Kidney capillary endothelial cell (primary cell): ENCODE measurements at regions not wholly inside any gene's neighbourhood (a gene's known extent, or its start where the extent isn't known, plus 50 kb on each side); places are given as distances from the start of the nearest gene placed in this dataset.

Experiments used
- DNase-seq: peaks from one replicate; pipeline ENCODE4 v3.0.0-alpha.2; 2018; ENCODE audit warnings: low spot score

DNA sequence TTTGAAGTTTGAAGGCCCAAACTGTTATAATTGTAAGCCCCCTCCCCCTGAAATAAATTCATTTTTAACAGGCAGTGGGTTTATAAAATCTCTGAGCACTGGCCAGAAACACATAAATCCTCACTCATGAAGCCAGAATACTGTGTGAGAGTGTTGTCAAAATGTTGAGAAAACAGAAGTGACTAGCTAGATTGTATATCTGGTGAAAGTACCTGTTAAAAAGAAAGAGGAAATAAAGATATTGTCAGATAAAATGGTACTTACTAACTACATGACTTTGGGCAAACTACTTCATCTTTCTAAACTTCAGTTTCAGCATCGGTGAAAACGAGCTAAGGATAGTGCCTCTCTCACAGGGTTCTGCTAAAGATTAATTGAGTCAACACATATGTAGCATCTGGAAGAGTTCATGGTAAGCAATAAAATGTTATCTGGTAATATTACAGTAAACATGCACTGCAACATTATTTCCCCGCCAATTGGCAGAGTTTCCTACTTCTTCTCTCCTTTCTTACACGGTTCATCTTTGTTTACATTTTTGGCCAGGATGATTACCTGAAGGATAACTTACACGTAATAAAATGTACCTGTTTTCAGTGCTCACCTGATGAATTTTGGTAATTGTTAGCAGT is 202.5 kb upstream of the CHRM2 start:
- DNase-seq, result no peak

DNA sequence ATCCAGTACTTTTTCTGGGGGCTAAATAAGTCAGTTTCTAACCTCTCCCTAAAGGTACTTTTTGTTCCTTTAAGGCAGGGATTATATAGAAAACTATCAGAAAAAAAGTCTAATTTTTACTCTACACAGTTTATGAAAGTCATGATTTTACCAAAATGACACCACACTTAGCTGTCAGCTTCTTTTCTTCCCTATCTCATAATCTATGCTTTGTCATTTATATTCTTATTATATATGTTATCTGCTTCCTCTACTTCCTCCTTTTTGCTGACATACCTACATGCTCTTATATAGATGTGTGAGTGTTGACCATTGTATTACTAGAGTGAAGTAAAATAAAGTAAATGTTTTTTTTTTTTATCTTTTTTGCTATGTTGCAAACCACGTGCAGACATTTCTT is 203.9 kb upstream of the CHRM2 start:
- no peak for DNase-seq

DNA sequence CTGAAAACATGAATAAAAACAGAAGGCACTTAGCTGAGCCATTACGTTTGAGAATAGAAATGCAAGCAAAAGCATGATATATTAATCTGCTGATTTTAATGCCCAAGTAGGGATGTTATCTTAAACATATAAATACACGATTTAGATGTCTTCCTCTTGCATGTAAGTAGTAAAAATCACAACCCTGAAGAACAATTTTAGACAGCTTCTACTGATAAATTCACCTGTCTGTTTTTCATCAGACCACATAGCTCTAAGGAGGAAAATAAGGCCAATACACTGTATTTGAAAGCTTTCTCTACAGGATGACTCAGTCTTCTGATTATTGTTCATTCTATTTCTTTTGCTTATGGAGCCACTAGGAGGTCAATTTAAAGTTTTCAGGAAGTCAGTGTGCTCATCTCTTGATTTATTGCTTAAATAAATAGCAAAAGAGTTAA is 210.9 kb upstream of the CHRM2 start:
- peak; percentile 42 for DNase-seq

DNA sequence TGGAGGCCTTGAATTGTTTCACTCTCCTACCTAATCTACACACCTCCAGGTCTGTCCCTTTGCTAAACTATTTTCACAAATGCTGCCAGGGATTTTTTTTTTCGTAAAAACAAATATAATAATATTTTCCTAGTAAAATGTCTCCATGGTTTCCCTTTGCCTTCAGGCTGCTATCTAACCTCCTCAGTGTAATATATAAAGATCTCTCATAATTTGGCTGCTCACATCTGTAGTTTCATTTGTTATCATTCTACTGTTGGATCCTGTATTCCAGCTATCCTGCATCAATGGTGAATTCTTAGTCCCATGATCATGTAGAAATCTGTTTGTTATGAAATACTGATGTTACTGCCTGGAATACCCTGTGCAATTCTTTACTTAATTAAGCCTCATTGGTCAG is 211.9 kb upstream of the CHRM2 start:
- no peak for DNase-seq

DNA sequence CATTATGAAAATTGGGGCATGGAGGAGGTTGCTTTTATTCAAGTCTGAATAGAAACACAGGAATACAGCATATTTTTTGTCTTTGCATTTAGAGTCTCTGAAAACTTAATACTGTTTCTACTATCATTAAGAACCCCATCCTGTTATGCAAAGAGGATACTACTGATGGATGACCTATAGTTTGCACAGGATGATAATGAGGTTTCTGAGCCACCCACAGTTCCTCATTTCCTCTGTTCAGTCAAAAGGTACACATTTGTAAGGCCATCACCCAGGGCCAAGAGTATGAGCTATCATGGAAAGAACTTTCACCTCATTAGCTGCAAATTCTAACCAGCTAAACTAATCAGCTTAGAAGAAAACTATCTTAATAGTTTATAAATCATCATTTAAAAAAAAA is 213.0 kb upstream of the CHRM2 start:
- no peak for DNase-seq

DNA sequence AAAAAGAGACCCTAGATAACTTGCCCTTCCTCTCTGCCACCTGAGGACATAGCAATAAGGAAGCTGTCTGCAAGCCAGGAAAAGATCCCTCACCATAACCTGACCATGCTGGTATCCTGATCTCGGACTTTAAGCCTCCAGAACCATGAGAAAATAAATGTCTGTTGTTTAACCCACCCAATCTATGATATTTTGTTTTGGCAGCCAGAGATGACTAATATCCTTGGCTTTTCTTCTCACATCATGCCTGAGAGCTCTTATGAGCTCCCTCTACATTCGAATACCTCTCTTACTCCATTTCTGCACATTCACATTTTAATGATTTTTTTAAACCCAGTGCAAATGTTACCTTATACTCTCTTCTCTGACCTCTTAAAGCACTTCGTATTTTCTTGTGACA is 214.0 kb upstream of the CHRM2 start:
- peak; percentile 7 for DNase-seq

DNA sequence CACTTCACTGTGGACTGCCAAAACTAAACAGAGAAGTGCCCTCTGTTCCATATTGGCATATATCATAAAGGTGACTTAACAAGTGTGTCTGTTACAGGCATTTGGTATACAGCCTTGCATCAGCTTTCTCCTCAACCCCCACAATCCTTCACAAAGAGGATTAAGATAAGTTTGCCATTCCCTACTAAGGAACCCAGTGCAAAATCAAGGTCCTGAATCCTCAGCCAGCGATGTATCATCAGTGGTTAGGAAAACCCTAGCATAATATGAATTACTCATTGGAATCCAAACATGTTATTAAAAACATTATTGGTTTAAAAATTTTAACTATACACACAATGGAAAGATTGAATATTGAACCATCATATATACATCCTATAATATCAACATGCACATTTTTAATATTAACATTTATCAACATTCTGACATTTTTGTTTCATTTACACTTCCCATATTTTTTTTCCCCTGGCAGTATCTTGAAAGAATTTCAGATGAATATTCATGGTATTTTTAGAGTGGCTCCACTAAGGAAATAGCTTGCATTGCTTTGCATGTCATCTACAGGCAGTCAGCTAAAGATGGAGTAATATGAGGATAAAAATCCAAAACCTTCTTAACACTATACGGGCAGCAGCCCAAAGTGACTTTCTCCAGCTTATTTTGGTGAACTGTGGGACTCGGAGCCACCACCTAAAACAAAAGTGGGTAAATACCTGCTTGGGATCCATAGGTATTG is 215.6 kb upstream of the CHRM2 start:
- DNase-seq, result no peak

DNA sequence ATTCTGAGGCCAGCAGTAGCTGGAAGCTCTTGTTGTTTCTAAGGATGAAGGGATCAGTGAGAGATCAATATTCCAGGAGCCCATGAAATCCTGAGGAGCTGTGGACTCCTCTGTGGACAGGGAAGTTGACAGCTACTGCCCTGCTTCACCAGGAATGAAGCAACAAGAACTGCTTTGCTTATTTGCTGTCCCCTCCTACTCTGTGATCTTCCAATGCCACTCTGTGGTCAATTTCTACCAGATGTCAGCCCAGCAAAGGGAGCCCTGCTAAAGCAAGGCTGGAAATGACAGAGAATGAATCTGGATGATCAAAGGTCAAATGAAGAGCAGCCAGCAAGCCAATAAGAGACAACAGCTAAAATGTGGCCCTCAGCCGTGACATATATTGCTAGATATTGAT is 227.5 kb upstream of the CHRM2 start:
- no peak for DNase-seq

DNA sequence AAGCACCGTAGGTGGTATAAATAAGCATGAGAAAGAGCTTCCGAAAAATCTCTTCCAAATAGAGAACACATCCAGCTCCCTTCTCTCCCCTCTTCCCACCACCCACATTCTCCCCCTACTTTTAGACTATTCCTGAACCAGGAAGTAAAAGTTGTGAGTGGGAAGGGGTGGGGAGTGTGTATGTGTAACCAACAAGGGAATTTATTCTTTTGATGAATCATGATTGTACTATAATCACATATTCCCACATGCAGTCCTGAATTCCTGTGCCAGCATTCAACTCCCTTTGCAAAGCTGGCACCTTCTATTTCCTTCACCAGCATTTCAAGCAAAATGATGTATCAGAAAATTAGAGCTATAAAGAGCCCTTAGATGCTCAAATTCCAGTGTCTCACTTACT is 230.6 kb upstream of the CHRM2 start:
- no peak for DNase-seq

DNA sequence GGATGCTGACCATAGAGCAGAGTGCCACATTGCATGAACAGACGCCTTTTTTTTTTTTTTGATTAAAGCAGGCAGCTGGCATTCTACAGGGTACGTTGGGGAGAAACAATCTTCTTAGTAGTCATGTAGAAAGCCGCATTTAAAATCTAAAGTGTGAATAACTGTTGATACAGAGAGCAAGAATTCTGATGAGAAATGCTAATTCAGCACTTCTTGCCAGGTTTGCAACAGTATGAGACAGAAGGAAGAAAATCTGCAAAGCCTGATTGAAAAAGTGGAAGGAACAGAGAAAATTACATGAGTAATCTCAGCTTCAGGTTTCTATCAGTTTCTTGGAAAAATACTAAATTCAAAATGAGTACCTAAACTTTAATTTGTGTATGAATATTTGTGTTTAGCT is 232.7 kb upstream of the CHRM2 start:
- DNase-seq, result no peak

DNA sequence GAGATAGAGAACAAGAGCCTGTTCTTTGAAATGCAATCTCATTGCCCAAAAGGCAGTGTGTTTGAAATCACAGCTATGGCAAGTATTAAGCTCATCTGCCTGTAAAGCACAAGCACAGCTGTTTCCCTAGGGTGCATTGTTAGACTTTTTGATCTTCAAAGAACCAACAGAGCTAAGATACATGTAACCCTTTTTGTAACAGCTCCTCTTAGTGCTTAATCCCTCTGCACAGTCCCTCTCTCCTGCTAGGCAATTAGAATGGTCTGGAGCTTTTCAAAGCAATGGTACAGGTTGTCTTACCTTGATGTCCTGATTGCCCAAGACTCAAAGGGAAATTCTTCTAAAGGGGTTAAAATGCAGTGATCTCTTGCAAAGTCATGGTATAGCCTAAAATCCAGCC is 249.6 kb upstream of the CHRM2 start:
- DNase-seq, result no peak

DNA sequence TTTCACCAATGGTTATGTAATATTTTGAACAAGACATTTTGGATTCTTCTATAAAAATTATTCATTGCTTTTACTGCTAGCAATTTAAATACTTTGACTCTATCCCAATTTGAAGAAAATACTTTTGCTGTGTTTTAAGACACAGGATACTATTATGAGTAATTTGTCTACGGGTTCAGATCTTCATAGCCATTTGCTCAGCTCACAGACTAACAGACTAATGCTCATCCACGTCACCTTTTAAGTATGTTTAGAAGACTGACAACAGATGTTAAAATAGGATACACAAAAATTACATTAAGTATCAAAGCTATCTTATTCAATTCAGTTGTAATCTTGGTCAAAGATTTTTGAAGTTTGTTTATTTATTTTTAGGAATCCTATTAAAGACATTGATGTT is 251.3 kb upstream of the CHRM2 start:
- no peak for DNase-seq

DNA sequence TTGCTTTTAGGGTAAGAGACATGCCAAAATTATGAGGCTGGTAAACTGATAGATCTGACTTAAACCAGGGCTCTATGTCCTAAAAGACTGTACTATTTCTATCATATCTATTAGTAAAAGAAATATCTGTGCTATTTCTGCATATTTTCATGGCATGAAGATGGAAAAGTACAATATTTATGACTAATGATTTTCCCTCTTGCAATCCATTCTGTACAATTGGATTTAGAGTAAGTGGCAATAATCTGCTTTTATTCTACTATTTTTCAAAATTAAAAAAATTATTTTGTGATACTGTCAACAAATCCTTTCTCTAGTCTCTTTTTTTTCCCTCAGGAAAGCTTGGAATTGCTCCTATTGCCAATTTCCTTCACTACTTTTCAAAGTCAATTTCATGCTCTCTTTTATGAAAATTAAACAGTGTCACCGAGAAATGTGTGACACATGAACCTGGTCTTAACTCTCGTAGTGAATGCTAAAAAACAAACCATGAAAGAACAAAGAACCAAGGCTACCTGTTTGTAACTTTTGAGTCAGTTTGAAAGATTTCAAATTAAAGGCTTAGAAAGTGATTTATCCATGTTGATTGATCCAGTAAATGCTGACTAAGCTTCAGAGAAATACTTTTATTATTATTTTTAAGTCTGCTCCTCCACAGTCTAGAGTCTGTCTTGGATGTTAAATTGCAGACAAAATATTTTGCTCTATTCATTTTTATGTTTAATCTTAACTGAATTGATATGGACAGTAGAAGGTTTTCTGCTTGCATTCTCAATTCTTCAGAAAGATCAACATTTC is 262.7 kb upstream of the CHRM2 start:
- DNase-seq, result no peak

DNA sequence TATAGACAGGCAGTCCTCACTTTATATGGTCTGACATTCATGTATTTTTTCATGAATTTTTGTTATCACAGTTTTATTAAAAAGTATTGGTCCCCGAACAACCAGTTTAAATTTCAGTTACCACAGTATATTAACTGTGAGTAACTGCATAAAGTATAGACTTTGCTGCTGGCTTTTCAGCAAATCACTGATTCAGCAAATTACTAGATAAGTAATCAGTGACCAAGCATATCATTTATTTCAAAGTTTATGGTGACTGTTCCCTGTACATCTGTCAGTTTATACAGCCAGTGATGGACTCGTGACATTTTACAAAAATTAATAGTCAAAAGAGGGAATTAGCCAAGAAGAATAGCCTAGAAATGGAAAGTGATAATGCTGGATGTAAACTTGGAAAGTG is 266.7 kb upstream of the CHRM2 start:
- DNase-seq, result no peak

DNA sequence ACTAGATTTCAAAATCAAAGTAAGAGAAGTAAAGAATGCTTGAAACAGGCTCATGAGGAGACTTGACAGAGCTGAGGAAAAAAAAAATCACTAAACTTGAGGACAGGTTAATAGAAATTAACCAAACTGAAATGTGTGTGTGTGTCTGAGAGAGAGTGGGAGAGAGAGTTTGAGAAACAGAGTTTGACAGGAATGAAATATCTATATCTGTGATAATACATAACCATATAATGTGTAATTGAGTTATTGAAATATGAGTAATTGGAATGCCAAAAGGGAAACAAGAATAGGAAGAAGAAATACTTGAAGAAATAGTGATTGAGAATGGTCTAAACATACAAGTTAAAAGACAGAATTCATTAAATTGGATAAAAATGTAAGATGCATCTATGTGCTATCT is 268.0 kb upstream of the CHRM2 start:
- no peak for DNase-seq

DNA sequence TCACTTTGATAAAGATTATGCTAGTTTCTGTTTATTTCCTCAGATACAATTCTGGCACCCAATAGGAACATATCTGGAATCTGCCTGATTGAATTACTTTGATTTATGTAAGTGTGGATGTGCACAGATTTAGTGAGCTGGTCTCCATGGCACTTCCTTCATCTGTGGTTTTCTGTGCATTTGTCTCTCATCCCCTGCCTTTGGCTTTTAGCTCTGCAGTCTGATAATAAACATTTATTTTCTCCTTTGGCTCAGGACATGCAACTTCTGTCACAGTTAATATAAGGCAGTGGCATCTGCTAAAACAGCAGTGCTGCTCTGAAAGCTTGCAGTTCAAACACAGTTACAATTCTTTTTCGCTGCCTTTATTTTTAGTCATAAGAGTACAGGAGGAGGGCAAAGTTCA is 273.7 kb upstream of the CHRM2 start:
- no peak for DNase-seq

DNA sequence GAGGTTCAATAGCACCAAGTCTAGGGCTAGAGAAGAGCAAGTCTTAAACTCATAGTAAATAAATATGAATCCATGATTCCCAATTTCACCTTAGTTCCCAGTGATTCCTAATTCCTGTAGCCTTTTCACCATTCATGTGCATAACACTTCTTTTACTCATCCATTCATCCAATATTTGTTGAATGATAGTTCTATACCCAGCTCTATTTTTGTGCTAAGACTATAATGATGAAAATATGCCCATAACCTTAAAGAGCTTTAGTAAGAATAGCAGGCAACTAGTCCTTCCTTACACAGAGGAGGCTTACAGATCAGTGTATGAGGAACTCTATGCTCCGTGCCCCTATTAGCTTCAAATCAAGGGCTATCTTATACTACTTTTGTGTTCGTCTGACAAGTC is 280.2 kb upstream of the CHRM2 start:
- DNase-seq, result no peak

DNA sequence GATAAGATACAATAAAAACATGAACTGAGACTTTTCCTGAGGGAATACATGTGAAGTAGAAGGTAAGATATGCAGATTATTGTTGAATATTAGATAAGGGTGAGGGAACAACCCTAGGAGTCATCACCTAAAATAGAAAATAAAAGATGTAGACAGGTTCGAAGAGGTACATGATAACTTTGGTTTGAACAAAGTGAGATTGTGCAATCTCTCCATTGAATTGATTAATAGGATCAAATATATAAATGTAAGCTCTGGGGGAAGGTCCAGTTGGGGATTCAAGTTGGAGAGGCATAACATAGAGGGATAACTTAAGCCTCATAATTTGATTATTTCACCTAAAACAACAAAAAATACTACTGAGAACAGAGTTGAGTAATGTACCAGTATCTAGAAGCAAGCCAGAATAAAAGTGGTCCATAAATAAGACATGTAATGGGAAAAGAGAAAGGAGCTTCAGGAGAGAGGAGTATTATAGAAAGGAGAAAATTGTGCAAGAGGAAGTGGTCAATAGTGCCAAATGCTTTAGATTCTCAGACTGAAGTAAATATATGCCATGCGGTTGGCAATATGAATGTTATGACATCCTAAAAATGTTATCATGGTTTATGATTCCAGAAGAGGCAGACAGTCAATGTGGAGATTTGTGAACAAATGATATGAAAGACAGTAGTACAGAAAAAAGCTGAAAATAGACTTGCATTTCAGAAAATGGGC is 282.3 kb upstream of the CHRM2 start:
- no peak for DNase-seq

DNA sequence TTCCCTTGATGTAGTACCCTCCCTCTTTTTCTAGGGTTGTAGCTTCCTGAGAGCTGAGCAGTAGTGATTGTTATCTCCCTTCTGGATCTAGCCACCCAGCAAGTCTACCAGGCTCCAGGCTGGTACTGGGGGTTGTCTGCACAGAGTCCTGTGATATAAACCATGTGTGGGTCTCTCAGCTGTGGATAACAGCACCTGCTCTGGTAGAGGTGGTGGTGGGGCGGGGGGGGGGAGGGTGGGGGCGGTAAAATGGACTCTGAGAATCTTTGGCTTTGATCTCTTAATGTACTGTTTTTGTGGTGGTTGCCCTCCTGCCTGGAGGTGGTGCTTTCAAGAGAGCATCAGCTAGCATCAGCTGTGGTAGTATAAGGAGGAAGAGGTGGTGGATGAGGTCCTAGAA is 302.0 kb upstream of the CHRM2 start:
- no peak for DNase-seq

DNA sequence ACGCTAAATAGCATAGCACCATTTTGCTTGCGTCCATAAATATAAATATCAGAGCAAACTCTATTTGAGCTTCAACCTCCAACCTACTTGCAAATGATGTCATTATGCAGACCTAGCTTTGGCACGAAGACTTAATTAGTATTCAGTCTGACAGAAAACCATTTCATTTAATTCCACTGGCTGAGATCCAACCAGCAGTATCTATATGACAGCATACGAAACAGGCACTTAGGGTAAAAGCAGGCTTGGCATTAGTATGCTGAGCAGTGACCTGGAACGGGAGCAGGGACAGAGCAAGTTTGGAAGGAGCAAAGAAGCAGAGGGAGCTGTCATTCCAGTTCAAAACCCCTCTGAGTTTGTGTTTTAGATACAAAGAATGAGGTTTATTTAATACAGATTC is 312.5 kb upstream of the CHRM2 start:
- no peak for DNase-seq

DNA sequence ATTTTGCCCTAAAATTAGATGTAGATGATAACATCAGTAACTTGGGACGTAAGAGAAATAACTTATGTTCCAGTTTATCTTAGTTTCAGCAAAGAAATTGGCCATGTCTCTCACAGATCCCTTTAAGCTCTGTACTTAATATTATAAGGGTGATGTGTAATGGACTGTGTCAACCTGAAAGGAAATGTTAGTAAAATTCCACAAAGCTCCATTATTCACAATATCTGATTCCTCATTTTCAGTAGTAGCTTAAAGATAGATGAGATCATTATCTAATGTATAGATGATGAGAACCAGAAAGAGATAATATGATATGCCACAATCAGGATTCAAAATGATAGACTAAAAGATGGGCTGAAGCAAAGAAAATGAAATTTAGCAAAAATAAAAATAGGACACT is 316.8 kb upstream of the CHRM2 start:
- DNase-seq, result no peak

DNA sequence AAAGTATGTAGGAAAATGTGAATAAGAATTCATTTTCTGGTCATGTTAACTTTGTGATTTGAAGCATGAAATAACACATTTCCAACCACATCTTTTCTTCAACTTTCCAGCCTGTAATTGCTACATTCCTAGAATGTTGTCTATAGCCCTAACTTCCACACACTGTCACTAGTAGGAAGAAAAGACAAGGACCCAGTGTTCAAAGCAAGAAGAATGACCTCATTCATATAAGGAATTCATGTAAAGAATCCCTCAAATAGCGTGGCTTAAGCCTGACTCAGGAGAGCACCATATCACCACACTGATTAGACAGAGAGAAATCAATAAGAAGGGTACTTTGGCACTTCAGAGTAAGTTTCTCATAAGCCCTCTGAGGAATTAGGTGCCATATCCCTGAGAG is 318.7 kb upstream of the CHRM2 start:
- DNase-seq, result no peak

DNA sequence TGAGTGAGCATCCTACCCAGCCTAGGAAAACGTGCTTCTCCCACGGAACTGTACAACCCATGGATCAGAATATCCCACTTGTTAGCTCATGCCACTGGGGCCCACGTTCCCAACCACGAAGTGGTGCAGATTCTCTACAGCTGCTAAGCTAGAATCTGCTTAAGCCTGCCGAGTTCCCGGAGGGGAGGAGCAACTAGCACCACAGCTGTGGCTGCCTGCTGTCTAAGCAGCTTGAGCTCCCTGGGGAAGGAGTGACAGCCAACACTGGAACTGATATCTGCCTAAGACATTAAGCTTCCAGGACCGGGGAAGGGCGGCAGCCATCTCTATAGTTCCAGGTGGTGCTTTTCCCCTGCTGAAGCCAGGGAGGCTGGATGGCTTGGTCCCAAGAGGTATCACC is 334.7 kb upstream of the CHRM2 start:
- DNase-seq, result no peak
